Breast epithelium (tissue), 4 donors: ENCODE measurements at regions not wholly inside any gene's neighbourhood (a gene's known extent, or its start where the extent isn't known, plus 50 kb on each side); places are given as distances from the start of the nearest gene placed in this dataset.

Experiments
- DNase-seq, 2 donors: peaks; one replicate each; pipeline ENCODE4 v3.0.0-alpha.2; 2019; ENCODE audit warnings: low spot score in 2 of 2
- H3K27ac ChIP-seq, 2 donors: fragments of 200-600 bp; sonication (generic) in 1 of 2; one replicate each; pipeline ENCODE4 v1.5.1; 2016 to 2019; ENCODE audit warnings: mild to moderate bottlenecking in 1 of 2
- H3K27me3 ChIP-seq, 2 donors: fragments of 200-600 bp; sonication (generic) in 1 of 2; one replicate each; pipeline versions ENCODE4 v1.5.1 to v1.6.0; 2017 to 2019; ENCODE audit warnings: control low read depth in 1 of 2, mild to moderate bottlenecking in 1 of 2
- H3K36me3 ChIP-seq: fragments of 200-600 bp; one replicate; pipeline ENCODE4 v1.5.1; 2019
- H3K4me1 ChIP-seq, 2 donors: fragments of 200-600 bp; sonication (generic); one replicate each; pipeline ENCODE4 v1.5.1; 2016 to 2019; ENCODE audit warnings: control low read depth in 1 of 2
- H3K4me3 ChIP-seq, 3 donors: fragments of 200-600 bp; sonication (generic); 1 replicate in 2 of 3; 2 replicates in 1 of 3; pipeline ENCODE4 v1.5.1; 2016 to 2019; ENCODE audit warnings: mild to moderate bottlenecking in 3 of 3, moderate library complexity in 2 of 3
- H3K9me3 ChIP-seq, 2 donors: fragments of 200-600 bp; sonication (generic) in 1 of 2; one replicate each; pipeline ENCODE4 v1.5.1; 2016 to 2019; ENCODE audit warnings: control low read depth in 1 of 2
- POLR2A ChIP-seq: fragments of 450-650 bp; IDR thresholded peaks from one replicate; pipeline ENCODE4 v1.6.1; 2016; ENCODE audit warnings: antibody characterized with exemption, mild to moderate bottlenecking, moderate library complexity
- POLR2AphosphoS5 ChIP-seq, 3 donors: sonication (generic); formaldehyde crosslinking; IDR thresholded peaks; one replicate each; pipeline ENCODE4 v1.6.1; 2017; ENCODE audit warnings: antibody characterized with exemption in 3 of 3
- intact Hi-C: fragments of 100-400 bp; cut with DNase I; formaldehyde crosslinking; loops from one replicate; pipeline ENCODE4 v1.15.1; 2023; ENCODE audit warnings: low total_unique reads
- TF ChIP-seq, protein P1 (sequence below), 3 donors: fragments of 450-650 bp; IDR thresholded peaks; one replicate each; pipeline ENCODE4 v1.5.1; 2016 to 2017; ENCODE audit warnings: antibody characterized with exemption in 3 of 3, mild to moderate bottlenecking in 3 of 3, moderate library complexity in 3 of 3

DNA sequence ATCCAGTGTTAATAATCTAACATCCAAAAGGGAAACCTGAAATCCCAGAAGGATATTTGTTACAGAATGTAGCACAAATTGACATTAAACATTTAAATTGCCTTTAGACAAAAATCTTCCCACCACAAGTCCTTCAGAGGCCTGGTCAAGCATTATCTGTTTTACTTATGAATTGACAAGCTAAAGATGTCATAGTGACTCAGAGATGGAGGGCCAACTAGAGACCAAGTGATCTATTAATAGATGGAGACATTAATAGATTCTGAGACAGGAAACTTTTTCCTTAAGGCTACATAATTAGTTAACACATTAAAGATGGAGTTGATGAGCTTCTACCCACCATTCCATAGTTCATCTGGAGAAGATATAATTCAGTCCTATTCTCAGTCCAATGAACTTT is 526.2 kb downstream of the IRS1 start:
- no peaks in the 10 kb centered on the region for H3K36me3 ChIP-seq
- H3K4me1 ChIP-seq = no peaks in the 10 kb centered on the region
- no peak overlapping the region for H3K27ac ChIP-seq
- DNase-seq = no peak
- TF ChIP-seq POLR2A (no peak), POLR2AphosphoS5 (IDR thresholded peaks at IDR 0.05) (no peak)
- TF ChIP-seq, protein P1, sequence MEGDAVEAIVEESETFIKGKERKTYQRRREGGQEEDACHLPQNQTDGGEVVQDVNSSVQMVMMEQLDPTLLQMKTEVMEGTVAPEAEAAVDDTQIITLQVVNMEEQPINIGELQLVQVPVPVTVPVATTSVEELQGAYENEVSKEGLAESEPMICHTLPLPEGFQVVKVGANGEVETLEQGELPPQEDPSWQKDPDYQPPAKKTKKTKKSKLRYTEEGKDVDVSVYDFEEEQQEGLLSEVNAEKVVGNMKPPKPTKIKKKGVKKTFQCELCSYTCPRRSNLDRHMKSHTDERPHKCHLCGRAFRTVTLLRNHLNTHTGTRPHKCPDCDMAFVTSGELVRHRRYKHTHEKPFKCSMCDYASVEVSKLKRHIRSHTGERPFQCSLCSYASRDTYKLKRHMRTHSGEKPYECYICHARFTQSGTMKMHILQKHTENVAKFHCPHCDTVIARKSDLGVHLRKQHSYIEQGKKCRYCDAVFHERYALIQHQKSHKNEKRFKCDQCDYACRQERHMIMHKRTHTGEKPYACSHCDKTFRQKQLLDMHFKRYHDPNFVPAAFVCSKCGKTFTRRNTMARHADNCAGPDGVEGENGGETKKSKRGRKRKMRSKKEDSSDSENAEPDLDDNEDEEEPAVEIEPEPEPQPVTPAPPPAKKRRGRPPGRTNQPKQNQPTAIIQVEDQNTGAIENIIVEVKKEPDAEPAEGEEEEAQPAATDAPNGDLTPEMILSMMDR (IDR thresholded peaks at IDR 0.05) = no peak
- intact Hi-C loops = no loop called here
- H3K9me3 ChIP-seq = no peaks in the 10 kb centered on the region
- no peak overlapping the region for H3K4me3 ChIP-seq
- H3K27me3 ChIP-seq = no peaks in the 10 kb centered on the region

DNA sequence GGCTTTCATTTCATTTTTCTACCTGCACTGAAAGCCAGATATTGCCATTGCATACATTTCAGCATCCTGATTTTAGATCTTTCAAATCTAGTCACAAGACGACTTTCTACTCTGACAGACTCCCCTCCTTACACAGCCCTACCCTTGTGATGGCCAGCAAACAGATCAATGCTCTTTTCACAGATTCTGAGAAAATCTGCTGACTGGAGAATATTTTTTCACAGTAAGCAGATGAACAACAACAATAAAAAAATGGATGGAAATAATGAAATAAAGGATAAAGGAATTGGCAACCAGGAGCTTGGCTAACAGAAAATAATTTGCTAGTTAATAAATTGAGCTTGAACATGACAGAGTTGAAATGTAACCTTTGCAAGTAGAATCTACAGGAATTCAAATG is 527.2 kb downstream of the IRS1 start:
- intact Hi-C loops = no loop called here
- no peak overlapping the region for H3K4me3 ChIP-seq

DNA sequence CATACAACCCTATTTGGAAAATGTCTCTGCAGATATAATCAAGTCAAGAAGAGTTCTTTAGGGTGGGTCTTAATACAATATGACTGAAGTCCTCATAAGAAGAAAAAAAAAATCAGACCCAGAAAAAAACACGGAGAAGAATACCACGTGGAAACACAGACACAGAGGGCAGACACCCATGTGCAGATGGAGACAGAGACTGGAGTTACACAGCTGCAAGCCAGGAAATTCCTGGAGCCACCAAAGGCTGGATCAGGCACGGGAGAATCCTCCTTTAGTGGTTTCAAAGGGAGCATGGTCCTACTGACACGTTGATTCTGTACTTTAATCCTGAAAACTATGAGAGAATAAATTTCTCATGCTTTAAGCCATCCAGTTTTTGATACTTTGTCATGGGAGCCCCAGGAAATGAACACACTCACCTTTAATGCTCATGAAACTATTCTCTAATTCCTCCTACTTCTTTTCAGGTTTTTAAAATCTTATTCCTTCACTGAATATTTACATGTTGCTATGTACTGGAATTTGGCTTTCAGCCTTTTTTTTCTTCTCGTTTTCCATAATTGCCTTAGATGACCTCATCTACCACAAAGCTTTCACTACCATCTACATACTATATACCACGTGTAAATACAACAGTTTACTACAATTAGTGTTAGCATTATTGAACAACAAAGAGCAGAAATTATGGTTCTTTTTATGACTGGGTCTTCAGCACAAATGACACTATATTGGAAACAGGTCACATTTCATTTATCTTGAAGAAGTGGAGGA is 529.1 kb downstream of the IRS1 start:
- no peak for DNase-seq
- intact Hi-C loops = no loop called here
- Histone ChIP-seq H3K9me3 (no peaks in the 10 kb centered on the region), H3K4me3 (no peak overlapping the region), H3K36me3 (no peaks in the 10 kb centered on the region), H3K27me3 (no peaks in the 10 kb centered on the region), H3K27ac (no peak overlapping the region), H3K4me1 (no peaks in the 10 kb centered on the region)
- TF ChIP-seq, protein P1 (IDR thresholded peaks at IDR 0.05) = no peak
- TF ChIP-seq POLR2A (no peak), POLR2AphosphoS5 (IDR thresholded peaks at IDR 0.05) (no peak)

More for the DNA sequence above, 527.2 kb downstream of the IRS1 start:
- TF ChIP-seq POLR2A = no peak
- TF ChIP-seq, protein P1 (IDR thresholded peaks at IDR 0.05) = no peak
- TF ChIP-seq POLR2AphosphoS5 (IDR thresholded peaks at IDR 0.05) = no peak
- Histone ChIP-seq H3K27ac (no peak overlapping the region), H3K4me1 (no peaks in the 10 kb centered on the region), H3K27me3 (no peaks in the 10 kb centered on the region), H3K9me3 (no peaks in the 10 kb centered on the region), H3K36me3 (no peaks in the 10 kb centered on the region)
- no peak for DNase-seq

DNA sequence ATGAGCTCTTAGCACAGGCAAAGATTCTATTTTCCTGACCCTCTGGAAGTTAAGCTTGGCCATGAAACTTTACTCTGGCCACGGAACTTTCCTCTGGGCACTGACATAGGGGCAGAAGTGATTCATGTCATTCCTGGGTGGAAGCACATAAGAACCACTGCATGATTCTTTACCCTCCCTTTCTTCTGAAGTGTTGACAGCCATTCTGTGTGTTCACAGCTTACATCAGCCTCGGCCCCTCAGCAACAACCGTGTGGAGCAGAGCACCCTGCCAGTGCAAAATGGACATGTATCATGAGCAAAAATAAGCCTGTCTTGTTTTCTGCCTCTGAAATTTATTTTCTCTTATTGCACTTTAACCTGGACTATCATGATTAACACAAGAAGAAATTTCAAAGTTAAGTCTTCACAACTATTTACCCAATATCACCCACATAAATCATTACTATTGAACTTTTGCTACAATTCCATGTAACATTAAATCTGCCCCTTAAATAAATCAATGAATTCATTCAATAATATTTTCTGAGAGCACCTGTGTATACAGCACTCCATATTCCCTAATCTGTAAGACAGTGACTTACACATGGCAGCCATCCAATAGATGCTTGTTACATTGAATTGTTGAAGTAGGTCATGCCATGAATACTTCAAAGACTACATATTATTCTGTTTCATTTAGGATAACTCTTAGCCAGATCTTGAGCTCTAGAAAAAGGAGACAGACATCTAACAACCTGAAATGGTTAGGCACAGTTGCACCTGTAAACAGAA is 531.9 kb downstream of the IRS1 start:
- intact Hi-C loops = no loop called here
- no peak for DNase-seq
- H3K36me3 ChIP-seq = no peaks in the 10 kb centered on the region
- no peaks in the 10 kb centered on the region for H3K9me3 ChIP-seq
- TF ChIP-seq POLR2A (no peak), POLR2AphosphoS5 (IDR thresholded peaks at IDR 0.05) (no peak)
- TF ChIP-seq, protein P1 (IDR thresholded peaks at IDR 0.05) = no peak
- H3K27me3 ChIP-seq = no peaks in the 10 kb centered on the region
- no peak overlapping the region for H3K27ac ChIP-seq
- H3K4me1 ChIP-seq = no peaks in the 10 kb centered on the region
- no peak overlapping the region for H3K4me3 ChIP-seq
